GM23338 (cell line): ENCODE measurements at regions not wholly inside any gene's neighbourhood (a gene's known extent, or its start where the extent isn't known, plus 50 kb on each side); places are given as distances from the start of the nearest gene placed in this dataset.
A peak's percentile ranks its signal among the peaks of the same experiment; 100 is the strongest.
"Not testable (repeated sequence)": the region's sequence is repeated elsewhere in the genome, so short reads cannot be mapped to it uniquely, and the experiment has no call there.

Experiments used
- ATAC-seq: fragments of 200-7000 bp; cut with Tn5 transposase; 3 replicates; pipeline ENCODE4 v1.9.1; 2020
- DNase-seq: peaks from one replicate; pipeline ENCODE4 v3.0.0-alpha.2; 2015; ENCODE audit warnings: low spot score
- H2AFZ ChIP-seq: fragments of 200-600 bp; sonication (generic); 2 replicates; pipeline ENCODE4 v1.8.0; 2016; ENCODE audit warnings: antibody characterized with exemption, mild to moderate bottlenecking, moderate library complexity
- H3F3A ChIP-seq: fragments of 200-600 bp; sonication (generic); replicated peaks from 2 replicates; pipeline ENCODE4 v1.8.0; 2017; ENCODE audit warnings: antibody characterized with exemption, mixed run types, low read depth
- H3K27ac ChIP-seq: fragments of 200-600 bp; sonication (generic); 2 replicates; pipeline ENCODE4 v1.6.1; 2016; ENCODE audit warnings: low read depth
- H3K27me3 ChIP-seq: fragments of 200-600 bp; sonication (generic); 2 replicates; pipeline ENCODE4 v1.8.0; 2016; ENCODE audit warnings: mild to moderate bottlenecking, mixed run types, moderate library complexity; ENCODE audit not compliant: insufficient read depth
- H3K36me3 ChIP-seq: fragments of 200-600 bp; sonication (generic); 2 replicates; pipeline ENCODE4 v1.8.0; 2016; ENCODE audit warnings: mild to moderate bottlenecking; ENCODE audit not compliant: insufficient read depth
- H3K4me1 ChIP-seq: fragments of 200-600 bp; sonication (generic); 2 replicates; pipeline ENCODE4 v1.8.0; 2016; ENCODE audit warnings: mild to moderate bottlenecking, moderate library complexity; ENCODE audit not compliant: insufficient read depth
- H3K4me2 ChIP-seq: fragments of 200-600 bp; sonication (generic); 2 replicates; pipeline ENCODE4 v1.7.1; 2017; ENCODE audit warnings: mixed run types
- H3K4me3 ChIP-seq: fragments of 200-600 bp; sonication (generic); 2 replicates; pipeline ENCODE4 v1.6.1; 2016; ENCODE audit warnings: mixed run types
- H3K79me2 ChIP-seq: fragments of 200-600 bp; sonication (generic); replicated peaks from 2 replicates; pipeline ENCODE4 v1.8.0; 2017; ENCODE audit warnings: mild to moderate bottlenecking; ENCODE audit not compliant: insufficient read depth
- H3K9me2 ChIP-seq: fragments of 200-600 bp; sonication (generic); 2 replicates; pipeline ENCODE4 v1.8.0; 2017; ENCODE audit not compliant: insufficient read depth
- H4K20me1 ChIP-seq: fragments of 200-600 bp; sonication (generic); replicated peaks from 2 replicates; pipeline ENCODE4 v1.8.0; 2017; ENCODE audit warnings: mild to moderate bottlenecking; ENCODE audit not compliant: insufficient read depth
- H3K27ac Mint-ChIP-seq: 2 replicates; pipeline ENCODE4 v1.8.0; 2020; ENCODE audit warnings: inconsistent platforms, mild to moderate bottlenecking, moderate library complexity, mixed read lengths
- H3K27me3 Mint-ChIP-seq: 3 replicates; pipeline ENCODE4 v1.8.0; 2022; ENCODE audit warnings: low read depth, mild to moderate bottlenecking, moderate library complexity, mixed read lengths, inconsistent platforms; ENCODE audit not compliant: insufficient read depth, poor library complexity
- H3K36me3 Mint-ChIP-seq: 3 replicates; pipeline ENCODE4 v1.8.0; 2021; ENCODE audit warnings: low read depth, mild to moderate bottlenecking, inconsistent platforms, moderate library complexity, mixed read lengths
- H3K4me1 Mint-ChIP-seq: 3 replicates; pipeline ENCODE4 v1.8.0; 2020; ENCODE audit warnings: mild to moderate bottlenecking, inconsistent platforms, mixed read lengths
- H3K4me3 Mint-ChIP-seq: 3 replicates; pipeline ENCODE4 v1.8.0; 2021; ENCODE audit warnings: moderate library complexity, mild to moderate bottlenecking, inconsistent platforms, mixed read lengths
- H3K9me3 Mint-ChIP-seq: 3 replicates; pipeline ENCODE4 v1.8.0; 2020; ENCODE audit warnings: moderate library complexity, mild to moderate bottlenecking, inconsistent platforms, mixed read lengths
- EZH2 ChIP-seq: fragments of 200-600 bp; sonication (generic); IDR thresholded peaks from one replicate; pipeline ENCODE4 v1.8.0; 2017; ENCODE audit warnings: antibody characterized with exemption, mild to moderate bottlenecking, low read depth; ENCODE audit not compliant: unreplicated experiment
- NANOG ChIP-seq: IDR thresholded peaks from 2 replicates; pipeline ENCODE4 v1.6.1; 2016; ENCODE audit warnings: antibody characterized with exemption, borderline replicate concordance
- STAT1 ChIP-seq: IDR thresholded peaks from one replicate; pipeline ENCODE4 v1.6.1; 2016; ENCODE audit warnings: antibody characterized with exemption; ENCODE audit not compliant: unreplicated experiment
- ZNF462 ChIP-seq: fragments of 250-450 bp; sonication (Bioruptor Pico); IDR thresholded peaks from 2 replicates; pipeline ENCODE4 v1.5.0; 2020; ENCODE audit warnings: mild to moderate bottlenecking, moderate library complexity
- TF ChIP-seq, protein P1 (sequence below), 2 experiments: fragments of 200-600 bp in 1 of 2; sonication (generic) in 1 of 2; conservative IDR thresholded peaks; 2 replicates each; pipeline versions ENCODE4 v1.5.1 to v1.6.1; 2016 to 2017; ENCODE audit warnings: antibody characterized with exemption in 2 of 2, low read depth in 2 of 2, mild to moderate bottlenecking in 2 of 2, moderate library complexity in 1 of 2

GRCh38 chr12:17028348-17028747 is 422.4 kb upstream of the LMO3 start:
- Histone ChIP-seq H3K4me3 (no peak overlapping the region), H3K79me2 (no peaks in the 10 kb centered on the region), H3K27ac (no peak overlapping the region), H3K4me2 (no peak overlapping the region), H3K27me3 (no peaks in the 10 kb centered on the region), H4K20me1 (no peaks in the 10 kb centered on the region), H3F3A (no peaks in the 10 kb centered on the region), H3K9me2 (no peaks in the 10 kb centered on the region), H2AFZ (0 out of 2 replicates have a peak overlapping the region, but pooled peaks have one; percentile 43), H3K36me3 (no peaks in the 10 kb centered on the region), H3K4me1 (peaks cover 12% of the 10 kb centered on the region; the same call in 1 of the 2 replicates)
- no peak for TF ChIP-seq EZH2
- TF ChIP-seq, protein P1, sequence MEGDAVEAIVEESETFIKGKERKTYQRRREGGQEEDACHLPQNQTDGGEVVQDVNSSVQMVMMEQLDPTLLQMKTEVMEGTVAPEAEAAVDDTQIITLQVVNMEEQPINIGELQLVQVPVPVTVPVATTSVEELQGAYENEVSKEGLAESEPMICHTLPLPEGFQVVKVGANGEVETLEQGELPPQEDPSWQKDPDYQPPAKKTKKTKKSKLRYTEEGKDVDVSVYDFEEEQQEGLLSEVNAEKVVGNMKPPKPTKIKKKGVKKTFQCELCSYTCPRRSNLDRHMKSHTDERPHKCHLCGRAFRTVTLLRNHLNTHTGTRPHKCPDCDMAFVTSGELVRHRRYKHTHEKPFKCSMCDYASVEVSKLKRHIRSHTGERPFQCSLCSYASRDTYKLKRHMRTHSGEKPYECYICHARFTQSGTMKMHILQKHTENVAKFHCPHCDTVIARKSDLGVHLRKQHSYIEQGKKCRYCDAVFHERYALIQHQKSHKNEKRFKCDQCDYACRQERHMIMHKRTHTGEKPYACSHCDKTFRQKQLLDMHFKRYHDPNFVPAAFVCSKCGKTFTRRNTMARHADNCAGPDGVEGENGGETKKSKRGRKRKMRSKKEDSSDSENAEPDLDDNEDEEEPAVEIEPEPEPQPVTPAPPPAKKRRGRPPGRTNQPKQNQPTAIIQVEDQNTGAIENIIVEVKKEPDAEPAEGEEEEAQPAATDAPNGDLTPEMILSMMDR (conservative IDR thresholded peaks at IDR 0.05; ENCODE audit: low read depth in 2 of 2): peak; percentile 26 to 52
- Mint-ChIP-seq H3K9me3 (0 out of 3 replicates have a peak, but pooled peaks cover 4% of the 10 kb centered on the region), H3K27ac (no peak overlapping the region), H3K27me3 (no peaks in the 10 kb centered on the region), H3K4me3 (no peak overlapping the region), H3K4me1 (peaks cover 16% of the 10 kb centered on the region), H3K36me3 (peaks cover 4% of the 10 kb centered on the region; the same call in 1 of the 3 replicates)
- DNase-seq (peak; percentile 11), ATAC-seq (peak; percentile 67)

- not testable (repeated sequence) for H3K27me3 ChIP-seq, H3K9me3 Mint-ChIP-seq, H3K4me3 Mint-ChIP-seq, H3K27ac Mint-ChIP-seq, H3F3A ChIP-seq, DNase-seq, H3K27ac ChIP-seq, H3K27me3 Mint-ChIP-seq, H3K36me3 Mint-ChIP-seq, ATAC-seq, H4K20me1 ChIP-seq, H3K36me3 ChIP-seq, H3K79me2 ChIP-seq, H3K9me2 ChIP-seq, H3K4me3 ChIP-seq, H2AFZ ChIP-seq, H3K4me2 ChIP-seq
- H3K4me1 ChIP-seq: peaks cover 20% of the 10 kb centered on the region
- peaks cover 30% of the 10 kb centered on the region for H3K4me1 Mint-ChIP-seq
Observed at GRCh38 chr12:17025424-17025823, 419.5 kb upstream of the LMO3 start.

DNA sequence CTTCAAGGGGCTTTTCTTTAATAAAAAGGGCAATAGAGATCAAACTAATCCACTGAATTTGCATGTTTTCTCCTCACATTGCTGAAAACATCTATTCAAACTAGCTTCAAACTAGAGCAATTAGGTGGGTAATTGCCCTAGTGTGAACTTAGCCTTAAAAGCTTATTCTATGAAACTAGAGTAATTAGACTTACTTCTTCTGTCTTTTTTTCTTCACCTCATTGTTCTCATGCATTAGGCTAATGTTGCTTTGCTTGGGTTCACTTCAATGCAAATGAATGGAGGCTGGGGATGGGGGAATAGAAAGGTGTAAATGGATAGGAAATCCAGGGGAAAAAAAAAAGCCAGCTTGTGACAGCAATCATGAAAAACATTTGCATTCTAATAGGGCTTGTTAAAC is 414.8 kb upstream of the LMO3 start:
- no peaks in the 10 kb centered on the region for H3K79me2 ChIP-seq
- Mint-ChIP-seq H3K36me3 (no peaks in the 10 kb centered on the region; the same call in 2 of the 3 replicates), H3K9me3 (no peaks in the 10 kb centered on the region), H3K4me3 (peak overlapping the region; percentile 32; the same call in 1 of the 3 replicates), H3K4me1 (peaks cover 25% of the 10 kb centered on the region), H3K27ac (peak overlapping the region; percentile 92), H3K27me3 (peaks cover 8% of the 10 kb centered on the region)
- H4K20me1 ChIP-seq: no peaks in the 10 kb centered on the region
- DNase-seq (peak; percentile 69), ATAC-seq (peak; percentile 92)
- no peaks in the 10 kb centered on the region for H3F3A ChIP-seq
- no peak overlapping the region for H2AFZ ChIP-seq
- H3K36me3 ChIP-seq: no peaks in the 10 kb centered on the region
- no peaks in the 10 kb centered on the region for H3K27me3 ChIP-seq
- H3K4me1 ChIP-seq: peaks cover 22% of the 10 kb centered on the region
- TF ChIP-seq STAT1 (no peak), ZNF462 (CRISPR knock-in tag) (no peak), NANOG (peak; percentile 81), EZH2 (no peak)
- TF ChIP-seq, protein P1 (conservative IDR thresholded peaks at IDR 0.05; ENCODE audit: low read depth in 2 of 2): no peak
- H3K9me2 ChIP-seq: no peaks in the 10 kb centered on the region; the same call in 1 of the 2 replicates
- H3K4me3 ChIP-seq: peak overlapping the region; percentile 8; the same call in 1 of the 2 replicates
- H3K27ac ChIP-seq: peak overlapping the region; percentile 22; the same call in 1 of the 2 replicates
- peak overlapping the region; percentile 55 for H3K4me2 ChIP-seq
